ENCODE measurements at regions not wholly inside any gene's neighbourhood (a gene's known extent, or its start where the extent isn't known, plus 50 kb on each side); places are given as distances from the start of the nearest gene placed in this dataset.

- no peak for DNase-seq
- Histone ChIP-seq H3K9me3 (no peaks in the 10 kb centered on the region), H3K4me1 (no peaks in the 10 kb centered on the region), H3K27ac (no peak overlapping the region), H3K36me3 (no peaks in the 10 kb centered on the region), H3K27me3 (no peaks in the 10 kb centered on the region), H3K4me3 (replicated peaks in 1 of 3) (no peak overlapping the region)
- intact Hi-C loops (cut with DNase I) = no loop called here
- TF ChIP-seq CTCF (IDR thresholded peaks at IDR 0.05) (no peak), POLR2A (IDR thresholded peaks at IDR 0.05) (no peak)
- WGBS, 2 donors = 86 to 87% methylated on average over 5 of the region's 5 CpGs
Observed at GRCh38 chr2:228802181-228803071, 468.7 kb downstream of the PID1 start.

- Histone ChIP-seq H3K27me3 (no peaks in the 10 kb centered on the region), H3K4me1 (no peaks in the 10 kb centered on the region), H3K9me3 (no peaks in the 10 kb centered on the region), H3K27ac (no peak overlapping the region), H3K4me3 (replicated peaks in 1 of 3) (no peak overlapping the region), H3K36me3 (no peaks in the 10 kb centered on the region)
- TF ChIP-seq POLR2A (IDR thresholded peaks at IDR 0.05) = no peak
- no peak for TF ChIP-seq CTCF (IDR thresholded peaks at IDR 0.05)
- DNase-seq = no peak
- intact Hi-C loops (cut with DNase I) = no loop called here
- WGBS, 2 donors = 36 to 46% methylated on average over 2 of the region's 2 CpGs
Observed at GRCh38 chr2:228801451-228801850, 469.6 kb downstream of the PID1 start.

- H3K36me3 ChIP-seq = no peaks in the 10 kb centered on the region
- H3K4me3 ChIP-seq (replicated peaks in 1 of 3) = no peak overlapping the region
- 75 to 76% methylated on average over 4 of the region's 4 CpGs for WGBS, 2 donors
- DNase-seq = no peak
- H3K4me1 ChIP-seq = no peaks in the 10 kb centered on the region
- H3K27ac ChIP-seq = no peak overlapping the region
- TF ChIP-seq POLR2A (IDR thresholded peaks at IDR 0.05) (no peak), CTCF (IDR thresholded peaks at IDR 0.05) (no peak)
- intact Hi-C loops (cut with DNase I) = no loop called here
- H3K27me3 ChIP-seq = no peaks in the 10 kb centered on the region
- H3K9me3 ChIP-seq = no peaks in the 10 kb centered on the region
Observed at GRCh38 chr2:228799208-228799588, 471.9 kb downstream of the PID1 start.

- H3K4me3 ChIP-seq (replicated peaks in 1 of 3) = no peak overlapping the region
- H3K9me3 ChIP-seq = no peaks in the 10 kb centered on the region
- H3K36me3 ChIP-seq = no peaks in the 10 kb centered on the region
- intact Hi-C loops (cut with DNase I) = no loop called here
- DNase-seq = no peak
- no peak for TF ChIP-seq POLR2A (IDR thresholded peaks at IDR 0.05)
- TF ChIP-seq CTCF (IDR thresholded peaks at IDR 0.05) = no peak
- 77 to 87% methylated on average over 11 of the region's 11 CpGs for WGBS, 2 donors
- H3K27me3 ChIP-seq = no peaks in the 10 kb centered on the region
- H3K4me1 ChIP-seq = no peaks in the 10 kb centered on the region
- H3K27ac ChIP-seq = no peak overlapping the region
Observed at GRCh38 chr2:228798458-228799207, 472.5 kb downstream of the PID1 start.

GRCh38 chr2:228796386-228796785 lies 474.7 kb downstream of the PID1 start:
- WGBS, 2 donors = 77 to 80% methylated on average over 2 of the region's 2 CpGs
- no peak overlapping the region for H3K4me3 ChIP-seq (replicated peaks in 1 of 3)

More at GRCh38 chr2:228796386-228796785, 474.7 kb downstream of the PID1 start:
- DNase-seq = no peak
- H3K36me3 ChIP-seq = no peaks in the 10 kb centered on the region
- H3K9me3 ChIP-seq = no peaks in the 10 kb centered on the region
- intact Hi-C loops (cut with DNase I) = no loop called here
- H3K4me1 ChIP-seq = no peaks in the 10 kb centered on the region
- no peak overlapping the region for H3K27ac ChIP-seq
- no peaks in the 10 kb centered on the region for H3K27me3 ChIP-seq
- TF ChIP-seq CTCF (IDR thresholded peaks at IDR 0.05) = no peak

Data from thyroid gland (tissue), 4 donors.